Colonic mucosa (tissue), 4 donors: ENCODE measurements at regions not wholly inside any gene's neighbourhood (a gene's known extent, or its start where the extent isn't known, plus 50 kb on each side); places are given as distances from the start of the nearest gene placed in this dataset.
"Not testable (repeated sequence)": the region's sequence is repeated elsewhere in the genome, so short reads cannot be mapped to it uniquely, and the experiment has no call there.

Experiments
- DNase-seq: peaks from one replicate; pipeline ENCODE4 v3.0.0-alpha.2; 2020
- H3K27ac ChIP-seq: fragments of 200-600 bp; one replicate; pipeline ENCODE4 v1.8.0; 2021
- H3K27me3 ChIP-seq: fragments of 200-600 bp; one replicate; pipeline ENCODE4 v1.8.0; 2021
- H3K36me3 ChIP-seq: fragments of 200-600 bp; one replicate; pipeline ENCODE4 v1.8.0; 2021
- H3K4me1 ChIP-seq: fragments of 200-600 bp; one replicate; pipeline ENCODE4 v1.8.0; 2021; ENCODE audit warnings: mild to moderate bottlenecking
- H3K4me3 ChIP-seq: fragments of 200-600 bp; one replicate; pipeline ENCODE4 v1.8.0; 2021
- H3K9ac ChIP-seq, 2 donors: one replicate each; pipeline ENCODE4 v1.7.0; 2013; ENCODE audit warnings: control low read depth in 2 of 2, low read depth in 2 of 2, low read length in 2 of 2
- H3K9me3 ChIP-seq: fragments of 200-600 bp; one replicate; pipeline ENCODE4 v1.8.0; 2021
- CTCF ChIP-seq: fragments of 200-600 bp; IDR thresholded peaks from one replicate; pipeline ENCODE4 v1.8.0; 2022; ENCODE audit warnings: antibody characterized with exemption, mild to moderate bottlenecking
- intact Hi-C: fragments of 100-400 bp; cut with DNase I; formaldehyde crosslinking; loops from one replicate; pipeline ENCODE4 v1.14.1; 2022
- donor health status: healthy.
- donor health status: DM: no; HTN: no; CAD: no.
- donor health status: DM: no; HTN: no; CAD: no.

GRCh38 chr5:162664846-162665245 is 597.3 kb downstream of the GABRG2 start:
- Histone ChIP-seq H3K27me3 (no peaks in the 10 kb centered on the region), H3K9me3 (no peaks in the 10 kb centered on the region), H3K36me3 (no peaks in the 10 kb centered on the region), H3K27ac (no peak overlapping the region), H3K4me1 (no peaks in the 10 kb centered on the region), H3K4me3 (no peak overlapping the region), H3K9ac (no peak overlapping the region)
- TF ChIP-seq CTCF, result no peak
- DNase-seq, result no peak
- intact Hi-C loops, result no loop called here

GRCh38 chr5:162668926-162669325 is 601.4 kb downstream of the GABRG2 start:
- TF ChIP-seq CTCF, result no peak
- Histone ChIP-seq H3K4me3 (no peak overlapping the region), H3K9me3 (no peaks in the 10 kb centered on the region), H3K27ac (no peak overlapping the region), H3K9ac (no peak overlapping the region), H3K36me3 (no peaks in the 10 kb centered on the region), H3K4me1 (no peaks in the 10 kb centered on the region), H3K27me3 (no peaks in the 10 kb centered on the region)
- intact Hi-C loops, result no loop called here
- no peak for DNase-seq

- Histone ChIP-seq H3K27me3 (no peaks in the 10 kb centered on the region), H3K27ac (no peak overlapping the region), H3K4me1 (no peaks in the 10 kb centered on the region), H3K4me3 (no peak overlapping the region), H3K9ac (no peak overlapping the region), H3K36me3 (no peaks in the 10 kb centered on the region), H3K9me3 (no peaks in the 10 kb centered on the region)
- intact Hi-C loops, result no loop called here
- no peak for DNase-seq
- TF ChIP-seq CTCF, result no peak
Measured at GRCh38 chr5:162672061-162672460, 604.5 kb downstream of the GABRG2 start.

GRCh38 chr5:162683284-162683683 is 615.7 kb downstream of the GABRG2 start:
- Histone ChIP-seq H3K4me3 (no peak overlapping the region), H3K9ac (no peak overlapping the region), H3K27me3 (no peaks in the 10 kb centered on the region), H3K36me3 (no peaks in the 10 kb centered on the region), H3K9me3 (no peaks in the 10 kb centered on the region), H3K4me1 (no peaks in the 10 kb centered on the region), H3K27ac (peak overlapping the region; percentile 64)
- TF ChIP-seq CTCF, result no peak
- intact Hi-C loops, result no loop called here
- peak; percentile 36 for DNase-seq

- Histone ChIP-seq H3K9me3 (no peaks in the 10 kb centered on the region), H3K9ac (no peak overlapping the region), H3K4me3 (no peak overlapping the region), H3K4me1 (no peaks in the 10 kb centered on the region), H3K27me3 (no peaks in the 10 kb centered on the region), H3K27ac (peak overlapping the region; percentile 46), H3K36me3 (no peaks in the 10 kb centered on the region)
- no peak for DNase-seq
- intact Hi-C loops, result no loop called here
- TF ChIP-seq CTCF, result no peak
Measured at GRCh38 chr5:162684145-162684544, 616.6 kb downstream of the GABRG2 start.

GRCh38 chr5:162685302-162685701 is 617.7 kb downstream of the GABRG2 start:
- DNase-seq, result no peak
- Histone ChIP-seq H3K9ac (no peak overlapping the region), H3K27me3 (no peaks in the 10 kb centered on the region), H3K4me1 (no peaks in the 10 kb centered on the region), H3K27ac (no peak overlapping the region), H3K36me3 (no peaks in the 10 kb centered on the region), H3K9me3 (no peaks in the 10 kb centered on the region), H3K4me3 (no peak overlapping the region)
- intact Hi-C loops, result no loop called here
- no peak for TF ChIP-seq CTCF

GRCh38 chr5:162696272-162696671 is 628.7 kb downstream of the GABRG2 start:
- H3K27ac ChIP-seq, H3K4me1 ChIP-seq, intact Hi-C loops, H3K9me3 ChIP-seq, H3K27me3 ChIP-seq, H3K9ac ChIP-seq, H3K4me3 ChIP-seq, H3K36me3 ChIP-seq: not testable (repeated sequence)
- DNase-seq, result peak; percentile 26
